ENCODE measurements at regions not wholly inside any gene's neighbourhood (a gene's known extent, or its start where the extent isn't known, plus 50 kb on each side); places are given as distances from the start of the nearest gene placed in this dataset.

DNA sequence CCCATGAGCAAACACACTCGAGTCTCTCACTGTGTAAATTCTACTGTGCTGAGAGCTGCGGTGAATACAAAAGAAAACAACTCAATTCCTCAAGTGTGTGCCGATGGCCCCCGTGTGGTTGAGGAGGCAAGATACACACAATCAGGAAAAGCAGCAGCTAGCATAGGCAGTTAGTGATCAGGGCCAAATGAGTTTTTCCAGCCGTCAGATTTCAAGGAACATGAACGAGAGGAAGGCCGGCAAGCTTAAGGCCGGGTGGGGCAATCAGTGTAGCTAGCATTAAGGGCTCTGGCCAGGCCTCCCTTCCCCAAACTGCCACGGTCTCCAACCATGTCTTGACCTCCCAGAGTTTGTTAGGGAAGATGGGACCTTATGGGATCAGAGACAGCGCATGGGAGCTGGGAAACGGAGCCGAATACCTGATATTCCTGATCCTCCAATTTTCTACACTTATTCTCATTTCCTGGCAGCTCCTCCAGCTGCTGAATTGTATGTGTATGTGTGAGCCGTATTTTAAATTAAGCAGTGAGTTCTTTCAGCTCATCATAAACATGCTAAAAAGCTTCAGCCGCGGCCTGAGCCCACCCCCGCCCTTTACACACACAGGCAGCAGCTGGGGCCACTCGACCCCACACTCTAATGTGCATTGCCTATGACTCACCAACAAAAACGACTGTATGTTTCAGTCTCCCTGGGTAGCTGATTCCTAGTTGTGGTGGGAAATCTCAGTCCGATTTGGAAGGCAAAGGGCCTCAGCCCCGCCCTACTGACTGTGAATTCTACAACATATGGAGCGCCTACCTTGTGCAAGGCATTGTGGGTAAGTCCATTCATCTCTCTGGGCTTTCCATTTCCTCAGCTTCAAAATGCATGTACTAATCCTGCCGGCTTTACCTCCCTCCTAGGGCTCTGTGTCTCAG, 59.9 kb downstream of the RTL9 start:
- Mint-ChIP-seq H3K4me3 (ENCODE audit: unreplicated experiment) (no peak overlapping the region), H3K36me3 (ENCODE audit: unreplicated experiment) (no peaks in the 10 kb centered on the region), H3K27ac (ENCODE audit: unreplicated experiment) (peak overlapping the region; percentile 72), H3K27me3 (ENCODE audit: unreplicated experiment) (no peaks in the 10 kb centered on the region), H3K9me3 (ENCODE audit: unreplicated experiment) (no peaks in the 10 kb centered on the region), H3K4me1 (ENCODE audit: low read depth, unreplicated experiment) (peaks cover 13% of the 10 kb centered on the region)
- DNase-seq, result peak; percentile 24
- TF ChIP-seq, protein P1, sequence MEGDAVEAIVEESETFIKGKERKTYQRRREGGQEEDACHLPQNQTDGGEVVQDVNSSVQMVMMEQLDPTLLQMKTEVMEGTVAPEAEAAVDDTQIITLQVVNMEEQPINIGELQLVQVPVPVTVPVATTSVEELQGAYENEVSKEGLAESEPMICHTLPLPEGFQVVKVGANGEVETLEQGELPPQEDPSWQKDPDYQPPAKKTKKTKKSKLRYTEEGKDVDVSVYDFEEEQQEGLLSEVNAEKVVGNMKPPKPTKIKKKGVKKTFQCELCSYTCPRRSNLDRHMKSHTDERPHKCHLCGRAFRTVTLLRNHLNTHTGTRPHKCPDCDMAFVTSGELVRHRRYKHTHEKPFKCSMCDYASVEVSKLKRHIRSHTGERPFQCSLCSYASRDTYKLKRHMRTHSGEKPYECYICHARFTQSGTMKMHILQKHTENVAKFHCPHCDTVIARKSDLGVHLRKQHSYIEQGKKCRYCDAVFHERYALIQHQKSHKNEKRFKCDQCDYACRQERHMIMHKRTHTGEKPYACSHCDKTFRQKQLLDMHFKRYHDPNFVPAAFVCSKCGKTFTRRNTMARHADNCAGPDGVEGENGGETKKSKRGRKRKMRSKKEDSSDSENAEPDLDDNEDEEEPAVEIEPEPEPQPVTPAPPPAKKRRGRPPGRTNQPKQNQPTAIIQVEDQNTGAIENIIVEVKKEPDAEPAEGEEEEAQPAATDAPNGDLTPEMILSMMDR (IDR thresholded peaks at IDR 0.05; ENCODE audit: partially characterized antibody, unreplicated experiment), result peak; percentile 38

DNA sequence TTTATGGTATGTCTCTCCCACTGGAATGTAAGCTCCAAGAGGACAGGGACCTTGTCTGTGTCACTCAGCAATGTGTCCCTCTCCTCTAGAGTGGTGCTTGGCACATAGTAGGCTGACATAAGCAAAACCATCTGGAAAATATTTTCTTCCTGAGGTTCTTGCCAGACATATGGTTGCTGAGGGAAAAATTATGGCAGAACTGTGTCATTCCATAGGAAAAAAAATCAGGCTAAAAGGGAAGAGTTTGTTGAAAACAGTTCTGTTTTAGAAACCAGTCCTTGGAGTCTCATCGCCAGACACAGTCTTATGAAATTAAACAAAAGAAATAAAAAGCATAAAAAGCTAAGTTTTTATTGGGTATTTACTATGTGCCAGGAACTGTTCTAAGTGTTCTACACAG, 60.9 kb downstream of the RTL9 start:
- no peak for DNase-seq
- Mint-ChIP-seq H3K4me3 (ENCODE audit: unreplicated experiment) (no peak overlapping the region), H3K27me3 (ENCODE audit: unreplicated experiment) (no peaks in the 10 kb centered on the region), H3K9me3 (ENCODE audit: unreplicated experiment) (no peaks in the 10 kb centered on the region), H3K4me1 (ENCODE audit: low read depth, unreplicated experiment) (peaks cover 13% of the 10 kb centered on the region), H3K36me3 (ENCODE audit: unreplicated experiment) (no peaks in the 10 kb centered on the region), H3K27ac (ENCODE audit: unreplicated experiment) (peak overlapping the region; percentile 72)
- TF ChIP-seq, protein P1 (IDR thresholded peaks at IDR 0.05; ENCODE audit: partially characterized antibody, unreplicated experiment), result no peak

DNA sequence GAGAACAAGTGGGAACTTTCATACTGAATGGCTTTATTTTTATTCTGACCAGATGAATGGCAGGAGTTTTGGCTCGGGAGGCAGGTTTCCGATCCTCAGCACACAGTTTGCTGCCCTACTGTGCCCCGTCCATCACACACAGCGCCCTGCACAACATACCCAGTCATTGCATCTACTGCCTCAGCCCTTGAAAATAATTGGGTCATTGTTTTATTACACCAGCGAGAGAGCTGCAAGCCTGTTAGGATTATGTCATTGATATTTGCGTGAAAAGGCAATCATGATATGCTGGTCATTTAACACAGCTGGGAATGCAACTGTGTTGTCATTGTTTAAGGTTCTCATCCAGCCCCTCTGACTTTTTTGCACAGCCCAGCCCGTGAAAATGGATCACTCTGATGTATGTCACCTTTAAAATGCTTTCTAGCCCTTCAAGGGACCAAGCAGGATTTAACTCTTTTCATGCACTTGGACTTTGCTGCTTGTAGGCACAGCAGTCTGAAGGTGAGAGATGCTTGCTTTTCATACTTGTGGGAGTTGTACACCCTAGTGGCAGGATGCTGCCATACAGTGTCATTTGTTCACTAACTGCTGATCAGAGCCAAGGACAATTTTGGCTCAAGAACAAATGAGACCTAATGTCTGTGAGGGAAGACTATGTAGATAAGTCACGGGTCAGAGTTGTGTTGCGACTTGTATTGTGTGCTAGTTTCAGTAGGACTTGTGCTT, 62.3 kb downstream of the RTL9 start:
- Mint-ChIP-seq H3K27me3 (ENCODE audit: unreplicated experiment) (no peaks in the 10 kb centered on the region), H3K27ac (ENCODE audit: unreplicated experiment) (no peak overlapping the region), H3K4me1 (ENCODE audit: low read depth, unreplicated experiment) (peaks cover 13% of the 10 kb centered on the region), H3K4me3 (ENCODE audit: unreplicated experiment) (no peak overlapping the region), H3K9me3 (ENCODE audit: unreplicated experiment) (no peaks in the 10 kb centered on the region), H3K36me3 (ENCODE audit: unreplicated experiment) (no peaks in the 10 kb centered on the region)
- TF ChIP-seq, protein P1 (IDR thresholded peaks at IDR 0.05; ENCODE audit: partially characterized antibody, unreplicated experiment), result peak; percentile 57
- DNase-seq, result no peak

DNA sequence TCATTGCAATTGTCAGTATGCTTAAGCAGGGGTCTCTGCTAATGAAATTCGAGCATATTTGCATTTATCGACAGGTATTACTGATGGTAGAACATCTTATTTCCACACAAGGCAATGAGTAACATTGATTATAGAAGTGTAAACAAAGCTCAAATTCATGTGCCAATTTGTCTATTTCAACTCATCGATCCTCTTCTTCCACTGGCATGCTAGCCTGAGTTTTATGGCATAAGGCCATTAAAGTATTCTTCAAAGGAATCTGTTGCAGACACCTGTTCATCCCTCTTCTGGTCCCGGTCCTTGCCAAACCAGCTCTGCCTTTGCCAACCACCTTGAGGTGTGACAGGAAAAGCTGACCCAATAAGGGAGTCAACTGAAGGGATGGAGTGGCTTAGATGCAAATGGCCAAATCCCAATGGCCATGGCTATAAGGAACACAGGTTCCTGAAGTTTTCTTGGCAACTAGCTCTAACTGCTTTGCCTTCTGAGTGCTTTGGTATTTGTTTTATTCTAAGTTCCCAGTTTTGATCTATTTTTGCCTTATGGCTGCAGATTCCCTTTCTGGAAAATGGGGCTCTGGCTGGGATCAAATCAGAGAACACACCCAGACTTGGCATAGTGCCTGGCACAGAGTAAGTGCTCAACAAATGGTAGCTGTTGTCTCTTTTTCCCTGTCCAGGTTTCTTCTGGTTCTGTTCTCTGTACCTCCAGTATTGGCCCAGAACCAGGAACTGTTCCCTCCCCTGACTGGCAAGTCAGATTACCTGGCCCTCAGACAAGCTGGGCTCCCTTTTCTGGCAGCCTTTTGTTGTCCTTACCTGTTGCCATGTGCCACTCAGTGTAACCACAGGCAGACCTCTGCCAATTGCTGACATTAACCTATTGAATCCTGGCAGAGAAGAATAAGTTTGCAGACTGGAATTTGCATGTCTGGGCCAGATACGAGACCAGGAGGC, 63.1 kb downstream of the RTL9 start:
- Mint-ChIP-seq H3K4me1 (ENCODE audit: low read depth, unreplicated experiment) (peaks cover 13% of the 10 kb centered on the region), H3K27ac (ENCODE audit: unreplicated experiment) (no peak overlapping the region), H3K9me3 (ENCODE audit: unreplicated experiment) (peaks cover 1% of the 10 kb centered on the region), H3K36me3 (ENCODE audit: unreplicated experiment) (no peaks in the 10 kb centered on the region), H3K27me3 (ENCODE audit: unreplicated experiment) (no peaks in the 10 kb centered on the region), H3K4me3 (ENCODE audit: unreplicated experiment) (no peak overlapping the region)
- no peak for DNase-seq
- TF ChIP-seq, protein P1 (IDR thresholded peaks at IDR 0.05; ENCODE audit: partially characterized antibody, unreplicated experiment), result no peak

Data from glutamatergic neuron (in vitro differentiated cells).